ENCODE measurements at regions not wholly inside any gene's neighbourhood (a gene's known extent, or its start where the extent isn't known, plus 50 kb on each side); places are given as distances from the start of the nearest gene placed in this dataset.
A peak's percentile ranks its signal among the peaks of the same experiment; 100 is the strongest.

- no peaks in the 10 kb centered on the region for H3K36me3 ChIP-seq (ENCODE audit: control insufficient read depth in 2 of 2, insufficient read depth in 2 of 2, low read length in 2 of 2)
- H3K27me3 ChIP-seq (ENCODE audit: control insufficient read depth in 1 of 2, insufficient read depth in 2 of 2, low read length in 2 of 2): no peaks in the 10 kb centered on the region
- H3K4me1 ChIP-seq (ENCODE audit: control insufficient read depth, insufficient read depth, low read length): peaks cover 4% of the 10 kb centered on the region
- no peak overlapping the region for H3K9ac ChIP-seq (ENCODE audit: low read length in 2 of 2)
- no peak overlapping the region for H3K4me3 ChIP-seq (ENCODE audit: low read length in 2 of 2)
- H3K27ac ChIP-seq (ENCODE audit: low read length): no peak overlapping the region
- H3K9me3 ChIP-seq (ENCODE audit: control insufficient read depth in 2 of 2, low read length in 2 of 2): no peaks in the 10 kb centered on the region
These were observed 57.3 kb upstream of the CEP83 start for GRCh38 chr12:94516985-94517384.

GRCh38 chr12:94513527-94513926 is 53.9 kb upstream of the CEP83 start:
- H3K27me3 ChIP-seq (ENCODE audit: control insufficient read depth in 1 of 2, insufficient read depth in 2 of 2, low read length in 2 of 2): no peaks in the 10 kb centered on the region
- peaks cover 23% of the 10 kb centered on the region for H3K4me1 ChIP-seq (ENCODE audit: control insufficient read depth, insufficient read depth, low read length)
- no peaks in the 10 kb centered on the region for H3K36me3 ChIP-seq (ENCODE audit: control insufficient read depth in 2 of 2, insufficient read depth in 2 of 2, low read length in 2 of 2)
- H3K27ac ChIP-seq (ENCODE audit: low read length): no peak overlapping the region
- no peaks in the 10 kb centered on the region for H3K9me3 ChIP-seq (ENCODE audit: control insufficient read depth in 2 of 2, low read length in 2 of 2)
- no peak overlapping the region for H3K9ac ChIP-seq (ENCODE audit: low read length in 2 of 2)
- H3K4me3 ChIP-seq (ENCODE audit: low read length in 2 of 2): no peak overlapping the region

DNA sequence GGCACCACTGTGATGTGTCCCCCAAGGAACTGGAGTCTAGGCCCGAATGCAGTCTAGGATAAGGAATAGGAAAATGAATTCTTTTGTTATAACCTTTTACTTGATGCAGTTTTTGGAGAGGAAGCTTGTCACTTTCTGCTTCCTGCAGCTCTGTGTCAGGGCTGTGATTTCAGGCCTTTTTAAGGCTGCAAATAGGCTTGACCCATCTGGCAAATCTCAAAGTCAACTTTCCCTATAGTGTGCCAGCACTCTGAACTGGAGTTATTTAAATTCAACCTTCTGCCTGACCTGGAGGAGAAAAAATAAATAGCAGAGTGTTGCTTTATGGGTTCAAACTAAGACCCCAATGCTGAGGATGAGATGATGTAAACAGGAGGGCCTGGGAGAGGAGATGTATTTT is 51.8 kb upstream of the CEP83 start:
- Histone ChIP-seq H3K9me3 (ENCODE audit: control insufficient read depth in 2 of 2, low read length in 2 of 2) (no peaks in the 10 kb centered on the region), H3K36me3 (ENCODE audit: control insufficient read depth in 2 of 2, insufficient read depth in 2 of 2, low read length in 2 of 2) (no peaks in the 10 kb centered on the region), H3K27ac (ENCODE audit: low read length) (peak overlapping the region; percentile 56), H3K4me3 (ENCODE audit: low read length in 2 of 2) (no peak overlapping the region), H3K9ac (ENCODE audit: low read length in 2 of 2) (no peak overlapping the region), H3K4me1 (ENCODE audit: control insufficient read depth, insufficient read depth, low read length) (peaks cover 23% of the 10 kb centered on the region), H3K27me3 (ENCODE audit: control insufficient read depth in 1 of 2, insufficient read depth in 2 of 2, low read length in 2 of 2) (no peaks in the 10 kb centered on the region)

DNA sequence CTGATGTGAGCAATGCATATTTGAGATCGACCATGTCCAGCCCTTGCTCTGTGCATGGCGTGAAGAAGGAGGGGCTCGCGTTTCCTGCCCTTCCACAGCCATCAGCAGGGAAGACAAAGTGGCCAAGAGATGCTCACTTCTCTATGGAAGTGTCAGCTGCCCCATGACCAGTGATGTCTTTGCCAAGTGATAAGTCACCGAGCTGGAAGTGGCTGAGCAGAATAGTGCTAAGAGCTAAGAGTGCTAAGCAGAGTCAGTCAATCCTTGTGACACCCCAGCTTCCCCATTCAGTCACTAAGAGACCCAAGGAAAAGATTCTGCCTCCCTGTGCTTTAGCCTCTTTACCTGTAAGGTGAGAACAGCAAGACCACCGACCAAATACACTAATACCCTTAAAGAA is 50.5 kb upstream of the CEP83 start:
- Histone ChIP-seq H3K4me3 (ENCODE audit: low read length in 2 of 2) (no peak overlapping the region), H3K9ac (ENCODE audit: low read length in 2 of 2) (no peak overlapping the region), H3K27ac (ENCODE audit: low read length) (peak overlapping the region; percentile 56), H3K27me3 (ENCODE audit: control insufficient read depth in 1 of 2, insufficient read depth in 2 of 2, low read length in 2 of 2) (no peaks in the 10 kb centered on the region), H3K9me3 (ENCODE audit: control insufficient read depth in 2 of 2, low read length in 2 of 2) (no peaks in the 10 kb centered on the region), H3K4me1 (ENCODE audit: control insufficient read depth, insufficient read depth, low read length) (peaks cover 23% of the 10 kb centered on the region), H3K36me3 (ENCODE audit: control insufficient read depth in 2 of 2, insufficient read depth in 2 of 2, low read length in 2 of 2) (no peaks in the 10 kb centered on the region)
